ENCODE measurements at regions not wholly inside any gene's neighbourhood (a gene's known extent, or its start where the extent isn't known, plus 50 kb on each side); places are given as distances from the start of the nearest gene placed in this dataset.

GRCh38 chr20:16220826-16221225, 352.4 kb downstream of the KIF16B start:
- no peak for DNase-seq

DNA sequence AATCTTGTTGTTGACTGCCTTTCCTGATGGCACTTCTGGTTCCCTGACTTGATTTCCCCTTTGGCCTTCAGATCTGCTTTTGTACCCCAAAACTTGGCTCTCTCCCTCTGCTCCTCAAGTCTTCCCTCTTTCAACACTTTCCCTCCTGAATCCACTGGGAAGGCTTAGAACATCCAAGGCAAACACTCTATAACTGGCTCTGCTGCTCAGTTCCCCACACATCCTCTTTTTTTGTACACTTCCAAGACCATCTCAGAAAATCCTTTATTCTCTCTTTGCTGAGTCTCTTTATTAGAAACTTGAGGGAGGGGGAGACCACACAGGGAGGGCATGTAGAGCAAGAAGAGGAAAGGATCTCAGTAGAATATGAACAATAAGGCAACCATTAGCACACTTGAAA, 354.1 kb downstream of the KIF16B start:
- no peak for DNase-seq

GRCh38 chr20:16216914-16217230, 356.4 kb downstream of the KIF16B start:
- no peak for DNase-seq

- DNase-seq, result no peak
Measured at GRCh38 chr20:16216227-16216913, 356.9 kb downstream of the KIF16B start.

DNA sequence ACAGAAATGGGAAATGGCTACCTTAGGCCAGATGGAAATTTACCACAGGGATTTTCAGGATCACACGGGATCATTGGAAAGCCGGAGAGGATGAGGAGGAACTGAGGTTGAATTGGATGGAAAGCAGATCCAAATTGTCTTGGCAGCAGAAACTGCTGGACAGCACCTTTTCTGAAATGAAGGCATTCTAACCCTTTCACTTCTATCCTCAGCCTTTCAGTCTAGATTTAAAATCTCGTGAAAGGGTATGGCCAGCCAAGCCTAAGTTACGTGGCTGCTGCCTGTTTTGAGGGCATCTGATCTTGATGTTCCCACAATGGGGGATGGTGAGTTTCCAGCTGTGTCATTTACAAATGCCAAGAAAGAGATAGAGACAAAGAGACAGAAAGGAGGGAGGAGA, 358.2 kb downstream of the KIF16B start:
- DNase-seq, result no peak

DNA sequence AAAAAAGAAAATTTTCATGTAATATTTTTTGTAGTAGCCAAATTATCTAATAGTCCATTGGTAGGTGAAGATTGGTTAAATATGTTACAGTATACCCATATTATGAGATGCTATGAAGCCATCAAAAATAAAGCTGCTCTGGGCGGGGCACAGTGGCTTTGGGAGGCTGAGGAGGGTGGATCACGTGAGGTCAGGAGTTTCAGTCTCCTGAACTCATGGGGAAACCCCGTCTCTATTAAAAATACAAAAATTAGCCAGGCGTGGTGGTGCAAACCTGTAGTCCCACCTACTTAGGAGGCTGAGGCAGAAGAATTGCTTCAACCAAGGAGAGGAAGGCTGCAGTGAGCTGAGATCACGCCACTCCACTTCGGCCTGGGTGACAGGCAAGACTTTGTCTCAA, 360.5 kb downstream of the KIF16B start:
- DNase-seq, result no peak

GRCh38 chr20:16209951-16210361, 363.3 kb downstream of the KIF16B start:
- DNase-seq, result no peak

DNA sequence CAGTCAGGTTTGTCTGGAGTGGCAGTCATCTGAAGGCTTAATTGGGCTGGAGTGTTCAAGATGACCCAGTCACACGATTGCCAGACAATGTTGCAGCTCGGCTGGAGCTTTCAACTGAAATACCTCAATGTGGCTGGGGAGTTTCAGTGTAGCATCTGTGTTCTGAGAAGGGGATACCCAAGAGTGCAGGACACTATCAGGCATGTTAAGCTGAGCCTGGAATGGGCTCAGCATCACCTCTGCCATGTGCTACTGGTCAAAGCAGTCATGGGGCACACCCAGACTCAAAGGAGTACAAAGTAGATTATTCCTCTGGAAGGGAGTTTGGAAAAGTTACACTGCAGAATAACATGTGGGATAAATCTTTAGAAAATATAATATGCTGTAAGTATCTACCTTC, 363.9 kb downstream of the KIF16B start:
- no peak for DNase-seq

GRCh38 chr20:16208443-16208842, 364.8 kb downstream of the KIF16B start:
- DNase-seq, result no peak

DNA sequence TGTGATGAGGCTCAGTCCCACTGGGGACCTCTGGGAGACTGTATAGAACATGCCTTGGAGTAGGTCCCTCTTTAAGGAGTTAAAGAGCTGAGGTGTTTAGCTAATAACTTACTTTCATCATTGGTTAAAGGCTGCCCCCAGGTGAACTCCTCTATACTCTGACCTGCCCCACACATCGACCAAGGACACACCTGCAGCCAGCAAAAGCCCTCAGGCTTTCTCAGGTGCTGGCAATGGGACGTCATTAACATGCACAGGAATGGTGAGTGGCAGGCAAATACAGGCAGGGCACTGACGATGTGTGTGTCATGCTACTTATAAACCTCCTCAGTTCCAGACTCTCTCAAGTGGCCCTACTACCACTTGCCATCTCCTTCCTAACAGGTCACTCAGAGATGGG, 366.4 kb downstream of the KIF16B start:
- no peak for DNase-seq

GRCh38 chr20:16205507-16205906, 367.7 kb downstream of the KIF16B start:
- DNase-seq, result no peak

- DNase-seq, result no peak
Measured at GRCh38 chr20:16203096-16203495, 370.2 kb downstream of the KIF16B start.

GRCh38 chr20:16201191-16201590, 372.1 kb downstream of the KIF16B start:
- DNase-seq, result no peak

- no peak for DNase-seq
Measured at GRCh38 chr20:16197696-16198095, 375.6 kb downstream of the KIF16B start.

DNA sequence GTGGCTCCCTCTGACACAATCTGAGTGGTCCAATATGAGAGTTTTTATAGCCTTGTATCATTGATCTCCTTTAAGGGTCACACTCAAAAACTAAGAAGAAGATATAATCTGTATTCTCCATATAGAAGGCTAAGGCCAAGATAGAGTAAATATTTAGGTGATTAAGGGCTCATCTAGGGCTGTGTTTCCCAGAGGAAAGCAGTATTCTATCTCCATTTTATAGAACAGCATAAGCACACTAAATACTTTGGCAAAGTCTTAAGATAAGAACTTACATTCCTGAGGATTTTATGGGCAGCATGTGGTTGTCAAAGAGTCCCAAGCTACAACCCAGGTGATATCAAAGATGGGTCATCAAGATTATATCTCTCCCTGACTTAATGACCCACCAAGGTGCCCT, 377.6 kb downstream of the KIF16B start:
- no peak for DNase-seq

GRCh38 chr20:16194617-16195360, 378.5 kb downstream of the KIF16B start:
- DNase-seq, result no peak

DNA sequence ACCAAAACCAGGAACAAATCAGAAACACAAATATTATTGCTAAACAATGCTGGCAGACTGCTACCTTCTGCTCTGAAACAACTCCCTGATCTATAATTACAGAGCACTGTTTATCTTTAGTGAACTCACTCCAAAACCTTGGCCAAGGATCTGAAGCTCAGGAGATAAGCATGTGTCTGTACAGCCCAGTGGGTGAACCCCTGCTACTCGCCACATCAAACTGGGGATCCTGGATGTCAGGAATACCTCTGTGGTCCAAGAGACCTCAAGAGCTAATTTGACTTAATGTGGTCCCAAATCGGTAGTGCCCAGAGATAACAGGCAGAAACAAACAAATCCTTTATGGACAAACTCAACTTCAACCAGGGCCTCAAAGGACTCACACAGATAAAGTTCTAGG, 381.8 kb downstream of the KIF16B start:
- no peak for DNase-seq

DNA sequence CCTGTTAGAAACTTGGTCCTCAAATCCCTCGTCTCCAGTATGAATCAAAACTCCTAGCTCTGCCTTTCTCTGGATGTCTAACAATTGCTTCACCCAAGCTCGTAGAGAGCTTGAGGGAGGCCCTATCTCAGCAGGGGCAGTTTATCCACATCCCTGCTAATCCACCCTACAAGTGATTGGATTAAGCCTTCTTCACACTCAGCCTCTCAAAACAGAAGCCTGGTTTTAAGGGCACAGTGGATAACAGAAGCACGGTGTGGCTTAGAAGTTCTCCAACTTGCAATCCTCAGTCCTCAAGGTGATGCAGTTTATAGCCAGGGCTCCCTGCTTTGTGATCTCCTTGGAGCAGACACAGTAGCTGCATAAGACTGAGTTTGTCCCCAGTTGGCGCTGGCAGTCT, 383.9 kb downstream of the KIF16B start:
- no peak for DNase-seq

DNA sequence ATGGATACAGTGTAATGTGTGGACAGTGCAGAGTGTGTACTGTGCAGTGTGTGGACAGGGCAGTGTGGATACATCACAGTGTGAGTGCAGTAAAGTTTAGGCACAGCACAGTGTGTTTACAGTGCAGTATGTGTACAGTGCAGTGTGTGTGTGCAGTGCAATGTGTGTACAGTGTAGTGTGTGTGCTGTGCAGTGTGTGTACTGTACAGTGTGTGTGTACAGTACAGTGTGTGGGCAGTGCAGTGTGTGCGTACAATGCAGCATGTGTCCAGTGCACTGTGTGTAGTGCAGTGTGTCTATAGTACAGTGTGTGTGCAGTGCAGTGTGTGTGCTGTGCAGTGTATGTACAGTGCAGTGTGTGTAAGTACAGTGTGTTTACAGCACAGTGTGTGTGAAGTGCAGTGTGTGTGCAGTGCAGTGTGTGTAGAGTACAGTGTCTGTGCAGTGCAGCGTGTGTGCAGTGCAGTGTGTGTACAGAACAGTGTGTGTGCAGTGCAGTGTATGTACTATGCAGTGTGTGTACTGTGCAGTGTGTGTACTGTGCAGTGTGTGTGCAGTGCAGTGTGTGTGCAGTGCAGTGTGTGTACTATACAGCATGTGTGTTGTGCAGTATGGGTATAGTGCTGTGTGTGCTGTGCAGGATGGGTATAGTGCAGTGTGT, 385.2 kb downstream of the KIF16B start:
- no peak for DNase-seq

GRCh38 chr20:16179919-16180318, 393.3 kb downstream of the KIF16B start:
- DNase-seq, result no peak

GRCh38 chr20:16179371-16179770, 393.9 kb downstream of the KIF16B start:
- DNase-seq, result no peak

- DNase-seq, result no peak
Measured at GRCh38 chr20:16178546-16179135, 394.6 kb downstream of the KIF16B start.

DNA sequence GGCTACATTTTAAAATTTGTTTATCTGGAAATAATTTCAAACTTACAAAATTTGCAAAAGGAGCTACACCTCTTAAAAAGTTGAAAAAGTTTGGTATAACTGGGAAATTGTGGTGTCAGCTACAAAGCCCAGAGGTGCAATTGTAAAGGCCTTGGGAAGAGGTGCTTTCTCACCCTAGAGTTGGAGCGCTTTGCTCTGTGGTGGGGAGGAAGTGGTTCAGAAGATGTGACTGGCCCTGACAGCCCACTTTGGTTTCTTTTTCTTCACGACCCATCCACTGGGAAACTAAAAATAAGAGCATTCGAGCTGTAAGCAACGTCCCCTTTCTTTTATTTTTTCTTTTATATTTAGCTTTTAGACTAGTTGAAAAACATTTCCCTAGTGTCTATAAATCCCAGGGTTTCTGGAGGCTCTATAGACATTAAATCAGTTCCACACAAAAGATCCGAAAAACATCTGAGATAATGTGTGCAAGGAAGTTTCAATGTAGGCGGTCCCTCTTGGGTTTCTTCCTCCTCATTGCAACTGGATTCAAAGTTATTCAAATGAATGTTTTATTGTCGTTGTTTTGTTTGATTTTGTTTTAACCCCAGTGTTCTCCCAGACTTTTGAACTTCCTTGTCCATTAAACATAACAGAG, 397.8 kb downstream of the KIF16B start:
- DNase-seq, result no peak
